B cell (primary cell): ENCODE measurements at regions not wholly inside any gene's neighbourhood (a gene's known extent, or its start where the extent isn't known, plus 50 kb on each side); places are given as distances from the start of the nearest gene placed in this dataset.

ENCODE experiments used
- EZH2 ChIP-seq: IDR thresholded peaks from 2 replicates; pipeline ENCODE4 v1.6.1; 2012; ENCODE audit warnings: borderline replicate concordance, low read depth, mild to moderate bottlenecking, moderate library complexity, low read length; ENCODE audit not compliant: insufficient read depth, poor library complexity, severe bottlenecking
- TF ChIP-seq, protein P1 (sequence below): fragments of 200-600 bp; IDR thresholded peaks from one replicate; pipeline ENCODE4 v1.8.0; 2022; ENCODE audit warnings: antibody characterized with exemption, mild to moderate bottlenecking

DNA sequence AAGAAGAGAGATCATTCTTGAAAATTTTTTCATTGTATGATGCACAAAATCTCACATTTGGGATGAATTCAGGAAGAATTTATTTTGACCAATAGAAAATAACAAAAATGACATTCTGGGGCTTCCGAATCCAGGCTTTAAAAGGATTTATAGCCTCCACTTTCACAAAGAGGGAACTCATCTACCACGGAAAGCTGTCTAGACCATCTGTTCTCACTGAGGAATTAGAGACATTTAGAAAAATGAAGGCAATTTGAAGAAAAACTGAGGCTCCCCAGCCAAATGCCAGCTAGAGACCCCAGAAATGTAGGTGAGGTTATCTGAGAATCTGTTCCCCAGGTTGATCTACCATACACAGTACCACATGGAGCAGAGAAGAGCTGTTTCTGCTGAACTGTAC lies 464.3 kb downstream of the TMA16 start:
- TF ChIP-seq, protein P1, sequence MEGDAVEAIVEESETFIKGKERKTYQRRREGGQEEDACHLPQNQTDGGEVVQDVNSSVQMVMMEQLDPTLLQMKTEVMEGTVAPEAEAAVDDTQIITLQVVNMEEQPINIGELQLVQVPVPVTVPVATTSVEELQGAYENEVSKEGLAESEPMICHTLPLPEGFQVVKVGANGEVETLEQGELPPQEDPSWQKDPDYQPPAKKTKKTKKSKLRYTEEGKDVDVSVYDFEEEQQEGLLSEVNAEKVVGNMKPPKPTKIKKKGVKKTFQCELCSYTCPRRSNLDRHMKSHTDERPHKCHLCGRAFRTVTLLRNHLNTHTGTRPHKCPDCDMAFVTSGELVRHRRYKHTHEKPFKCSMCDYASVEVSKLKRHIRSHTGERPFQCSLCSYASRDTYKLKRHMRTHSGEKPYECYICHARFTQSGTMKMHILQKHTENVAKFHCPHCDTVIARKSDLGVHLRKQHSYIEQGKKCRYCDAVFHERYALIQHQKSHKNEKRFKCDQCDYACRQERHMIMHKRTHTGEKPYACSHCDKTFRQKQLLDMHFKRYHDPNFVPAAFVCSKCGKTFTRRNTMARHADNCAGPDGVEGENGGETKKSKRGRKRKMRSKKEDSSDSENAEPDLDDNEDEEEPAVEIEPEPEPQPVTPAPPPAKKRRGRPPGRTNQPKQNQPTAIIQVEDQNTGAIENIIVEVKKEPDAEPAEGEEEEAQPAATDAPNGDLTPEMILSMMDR = no peak
- no peak for TF ChIP-seq EZH2
